ENCODE measurements at regions not wholly inside any gene's neighbourhood (a gene's known extent, or its start where the extent isn't known, plus 50 kb on each side); places are given as distances from the start of the nearest gene placed in this dataset.
"Not testable (repeated sequence)": the region's sequence is repeated elsewhere in the genome, so short reads cannot be mapped to it uniquely, and the experiment has no call there.

DNA sequence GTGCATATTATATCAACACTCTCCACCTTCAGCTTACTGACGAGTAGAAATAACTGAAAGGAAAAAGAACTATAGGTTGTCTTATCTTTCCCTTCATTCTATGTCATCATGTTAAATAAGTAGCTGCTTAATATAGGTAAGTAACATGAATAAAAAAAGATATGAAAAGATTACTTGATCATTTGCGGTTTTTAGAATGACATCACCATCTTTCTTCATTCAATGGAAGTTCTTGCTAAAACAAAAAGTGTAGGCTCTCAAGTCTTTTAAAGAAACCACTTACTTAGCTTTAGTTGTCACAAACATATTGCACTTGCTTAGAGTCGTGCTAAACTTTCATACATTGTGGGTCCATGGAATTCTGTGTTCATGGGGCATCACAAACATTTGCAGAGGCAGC is 331.1 kb upstream of the DEPDC1 start:
- DNase-seq: no peak
- no peak overlapping the region for H3K4me3 Mint-ChIP-seq
- no peak overlapping the region for H3K27ac Mint-ChIP-seq
- no peaks in the 10 kb centered on the region for H3K36me3 Mint-ChIP-seq (ENCODE audit: low read depth)
- peaks cover 60% of the 10 kb centered on the region for H3K9me3 Mint-ChIP-seq
- no peaks in the 10 kb centered on the region for H3K27me3 Mint-ChIP-seq (ENCODE audit: insufficient read depth)
- TF ChIP-seq, protein P1, sequence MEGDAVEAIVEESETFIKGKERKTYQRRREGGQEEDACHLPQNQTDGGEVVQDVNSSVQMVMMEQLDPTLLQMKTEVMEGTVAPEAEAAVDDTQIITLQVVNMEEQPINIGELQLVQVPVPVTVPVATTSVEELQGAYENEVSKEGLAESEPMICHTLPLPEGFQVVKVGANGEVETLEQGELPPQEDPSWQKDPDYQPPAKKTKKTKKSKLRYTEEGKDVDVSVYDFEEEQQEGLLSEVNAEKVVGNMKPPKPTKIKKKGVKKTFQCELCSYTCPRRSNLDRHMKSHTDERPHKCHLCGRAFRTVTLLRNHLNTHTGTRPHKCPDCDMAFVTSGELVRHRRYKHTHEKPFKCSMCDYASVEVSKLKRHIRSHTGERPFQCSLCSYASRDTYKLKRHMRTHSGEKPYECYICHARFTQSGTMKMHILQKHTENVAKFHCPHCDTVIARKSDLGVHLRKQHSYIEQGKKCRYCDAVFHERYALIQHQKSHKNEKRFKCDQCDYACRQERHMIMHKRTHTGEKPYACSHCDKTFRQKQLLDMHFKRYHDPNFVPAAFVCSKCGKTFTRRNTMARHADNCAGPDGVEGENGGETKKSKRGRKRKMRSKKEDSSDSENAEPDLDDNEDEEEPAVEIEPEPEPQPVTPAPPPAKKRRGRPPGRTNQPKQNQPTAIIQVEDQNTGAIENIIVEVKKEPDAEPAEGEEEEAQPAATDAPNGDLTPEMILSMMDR (IDR thresholded peaks at IDR 0.05): no peak
- H3K4me1 Mint-ChIP-seq (ENCODE audit: low read depth): no peaks in the 10 kb centered on the region

DNA sequence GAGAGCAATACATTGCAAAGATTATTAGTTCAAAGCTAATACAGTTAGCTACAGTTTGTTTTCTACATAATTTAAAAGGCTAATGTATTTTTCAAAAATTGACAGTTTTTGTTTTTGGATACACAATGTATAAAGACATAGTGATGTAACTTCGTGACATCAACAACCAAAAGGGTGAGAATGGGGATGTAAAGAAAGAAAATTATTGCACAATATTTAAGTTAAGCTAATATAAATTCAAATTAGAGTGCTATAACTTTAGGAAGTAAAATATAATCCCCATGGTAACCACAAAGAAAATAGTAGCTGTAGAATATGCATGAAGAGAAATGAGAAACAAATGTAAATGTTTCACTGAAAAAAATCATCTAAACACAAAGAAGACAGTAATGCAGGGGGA is 334.4 kb upstream of the DEPDC1 start:
- H3K27ac Mint-ChIP-seq: no peak overlapping the region
- H3K4me1 Mint-ChIP-seq (ENCODE audit: low read depth): no peaks in the 10 kb centered on the region
- no peak overlapping the region for H3K4me3 Mint-ChIP-seq
- no peaks in the 10 kb centered on the region for H3K36me3 Mint-ChIP-seq (ENCODE audit: low read depth)
- TF ChIP-seq, protein P1 (IDR thresholded peaks at IDR 0.05): no peak
- no peak for DNase-seq
- no peaks in the 10 kb centered on the region for H3K27me3 Mint-ChIP-seq (ENCODE audit: insufficient read depth)
- peaks cover 62% of the 10 kb centered on the region for H3K9me3 Mint-ChIP-seq

DNA sequence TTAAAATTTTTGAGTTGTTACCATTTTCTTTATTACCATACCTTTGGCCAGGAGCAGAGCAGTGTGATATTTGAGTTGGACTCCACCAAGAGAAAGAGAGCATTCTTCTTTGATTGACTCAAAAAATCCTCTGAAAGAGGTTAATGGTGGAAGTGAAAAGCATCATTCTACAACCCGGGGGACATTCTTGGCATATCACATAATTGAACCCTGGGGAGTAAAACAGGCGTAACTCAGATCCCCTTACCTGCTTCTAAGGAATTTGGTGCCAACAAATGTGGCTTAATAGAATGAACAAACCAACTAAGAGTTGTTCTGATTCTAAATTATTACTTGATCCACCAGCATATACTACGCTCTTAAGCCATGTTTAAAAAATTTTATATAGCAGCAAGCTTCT is 351.1 kb upstream of the DEPDC1 start:
- no peaks in the 10 kb centered on the region for H3K36me3 Mint-ChIP-seq (ENCODE audit: low read depth)
- no peak for DNase-seq
- peaks cover 29% of the 10 kb centered on the region for H3K9me3 Mint-ChIP-seq
- no peak overlapping the region for H3K27ac Mint-ChIP-seq
- no peaks in the 10 kb centered on the region for H3K4me1 Mint-ChIP-seq (ENCODE audit: low read depth)
- no peak overlapping the region for H3K4me3 Mint-ChIP-seq
- no peaks in the 10 kb centered on the region for H3K27me3 Mint-ChIP-seq (ENCODE audit: insufficient read depth)
- TF ChIP-seq, protein P1 (IDR thresholded peaks at IDR 0.05): no peak

DNA sequence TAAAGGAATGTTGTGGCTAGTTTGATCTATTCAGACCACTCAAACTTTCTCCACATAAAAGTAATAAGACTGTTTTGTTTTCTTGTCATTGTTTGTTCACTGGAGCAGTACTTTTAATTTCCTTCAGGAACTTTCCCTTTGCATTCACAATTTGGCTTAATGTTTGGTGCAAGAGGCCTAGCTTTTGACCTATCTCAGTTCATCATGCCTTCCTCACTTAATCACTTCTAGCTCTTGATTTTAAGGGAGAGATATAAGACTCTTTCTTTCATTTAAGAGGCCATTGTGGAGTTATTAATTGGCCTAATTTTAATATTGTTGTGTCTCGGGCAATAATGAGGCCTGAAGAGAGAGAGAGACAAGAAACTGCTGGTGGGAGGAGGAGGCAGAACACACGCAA is 371.7 kb upstream of the DEPDC1 start:
- Mint-ChIP-seq H3K9me3 (peaks cover 66% of the 10 kb centered on the region), H3K4me1 (ENCODE audit: low read depth) (no peaks in the 10 kb centered on the region), H3K27ac (no peak overlapping the region), H3K36me3 (ENCODE audit: low read depth) (no peaks in the 10 kb centered on the region; the same call in 1 of the 2 replicates), H3K4me3 (no peak overlapping the region), H3K27me3 (ENCODE audit: insufficient read depth) (no peaks in the 10 kb centered on the region)
- TF ChIP-seq, protein P1 (IDR thresholded peaks at IDR 0.05): no peak
- no peak for DNase-seq

DNA sequence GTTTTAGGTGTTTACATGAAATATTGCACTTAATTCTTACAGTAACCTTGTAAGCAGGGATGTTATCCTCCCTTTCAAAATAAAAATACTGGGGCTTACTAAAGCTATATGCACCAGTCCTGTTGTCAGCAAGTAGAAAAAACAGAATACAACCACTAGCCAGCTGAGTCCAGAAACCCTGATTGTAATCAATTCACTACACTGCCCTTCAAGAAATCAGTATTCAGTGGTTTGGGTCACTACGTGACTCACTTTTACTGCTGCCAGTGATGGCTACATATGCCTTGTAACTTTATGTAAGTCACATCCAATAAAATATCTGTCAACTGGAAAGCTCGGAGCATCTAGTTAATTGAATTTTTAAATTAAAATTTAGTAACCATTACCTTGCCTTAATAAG is 376.3 kb upstream of the DEPDC1 start:
- Mint-ChIP-seq H3K4me1 (ENCODE audit: low read depth) (no peaks in the 10 kb centered on the region), H3K4me3 (no peak overlapping the region), H3K36me3 (ENCODE audit: low read depth) (no peaks in the 10 kb centered on the region; the same call in 1 of the 2 replicates), H3K27ac (no peak overlapping the region), H3K27me3 (ENCODE audit: insufficient read depth) (no peaks in the 10 kb centered on the region), H3K9me3 (peaks cover 40% of the 10 kb centered on the region)
- TF ChIP-seq, protein P1 (IDR thresholded peaks at IDR 0.05): no peak
- DNase-seq: no peak

DNA sequence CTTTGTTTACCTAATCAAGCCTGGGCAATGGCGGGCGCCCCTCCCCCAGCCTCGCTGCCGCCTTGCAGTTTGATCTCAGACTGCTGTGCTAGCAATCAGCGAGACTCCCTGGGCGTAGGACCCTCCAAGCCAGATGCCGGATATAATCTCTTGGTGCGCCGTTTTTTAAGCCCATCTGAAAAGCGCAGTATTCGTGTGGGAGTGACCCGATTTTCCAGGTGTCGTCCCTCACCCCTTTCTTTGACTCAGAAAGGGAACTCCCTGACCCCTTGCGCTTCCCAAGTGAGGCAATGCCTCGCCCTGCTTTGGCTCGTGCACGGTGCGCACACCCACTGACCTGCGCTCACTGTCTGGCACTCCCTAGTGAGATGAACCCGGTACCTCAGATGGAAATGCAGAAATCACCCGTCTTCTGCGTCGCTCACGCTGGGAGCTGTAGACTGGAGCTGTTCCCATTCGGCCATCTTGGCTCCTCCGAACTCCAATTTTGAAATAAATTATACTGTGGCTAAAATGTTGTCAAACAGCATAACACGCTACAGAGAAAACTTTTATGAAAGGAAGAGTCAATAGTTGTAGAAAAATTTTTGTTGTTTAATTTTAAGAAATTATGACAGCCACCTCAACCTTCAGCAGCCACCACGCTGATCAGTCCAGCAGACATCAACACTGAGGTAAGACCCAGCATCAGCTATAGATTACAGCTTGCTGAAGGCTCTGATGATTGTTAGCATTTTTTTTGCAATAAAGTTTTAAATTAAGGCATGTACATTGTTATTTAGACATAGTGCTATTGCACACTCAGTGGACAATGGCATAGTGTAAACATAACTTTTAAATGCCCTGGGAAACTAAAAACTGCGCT is 384.7 kb upstream of the DEPDC1 start:
- H3K9me3 Mint-ChIP-seq: peaks cover 15% of the 10 kb centered on the region
- H3K4me1 Mint-ChIP-seq (ENCODE audit: low read depth); H3K27me3 Mint-ChIP-seq (ENCODE audit: insufficient read depth); DNase-seq; H3K4me3 Mint-ChIP-seq; H3K27ac Mint-ChIP-seq; H3K36me3 Mint-ChIP-seq (ENCODE audit: low read depth): not testable (repeated sequence)
